Heart left ventricle (tissue), 13 donors: ENCODE measurements at regions not wholly inside any gene's neighbourhood (a gene's known extent, or its start where the extent isn't known, plus 50 kb on each side); places are given as distances from the start of the nearest gene placed in this dataset.

Experiments used
- POLR2A ChIP-seq, 2 donors: fragments of 450-650 bp; IDR thresholded peaks; one replicate each; pipeline ENCODE4 v1.6.1; 2017; ENCODE audit warnings: antibody characterized with exemption in 2 of 2, mild to moderate bottlenecking in 2 of 2, moderate library complexity in 2 of 2
- TF ChIP-seq, protein P1 (sequence below), 12 donors: fragments of 200-600 bp; sonication (generic) in 4 of 12; IDR thresholded peaks; one replicate each; pipeline versions ENCODE4 v1.5.0 to v1.8.0; 2018 to 2022; ENCODE audit warnings: antibody characterized with exemption in 12 of 12, mild to moderate bottlenecking in 5 of 12
- donor health status: ischemic (EF 13 %, LVEDD 7.1; RV severe dilation, severe dysfunction).
- donor health status: DM: no; HTN: yes; CAD: no.
- donor health status: DM: no; HTN: no; CAD: no.
- donor health status: ischemic (EF 25% LVEDD 6.9; RV normal size, moderate dysfunction).
- donor health status: ischemic (EF 25% LVEDD 5.7; RV mildly dilated, moderate dysfunction).
- donor health status: ischemic (EF 35%, LVEDD 5.7; RV mildly dilated, moderate dysfunction).
- donor health status: nonischemic (EF 11% LVEDD 7.7; RV severe dilation, severe dysfunction).
- donor health status: DM: yes; HTN: yes; CAD: no.
- donor health status: PGD.
- donor health status: ischemic (EF 29% LVEDD 5.4; RV normal size, mild dysfunction).
- donor health status: nonischemic (EF 23%, LVEDD 6.1; RV moderate dilation, normal function).

DNA sequence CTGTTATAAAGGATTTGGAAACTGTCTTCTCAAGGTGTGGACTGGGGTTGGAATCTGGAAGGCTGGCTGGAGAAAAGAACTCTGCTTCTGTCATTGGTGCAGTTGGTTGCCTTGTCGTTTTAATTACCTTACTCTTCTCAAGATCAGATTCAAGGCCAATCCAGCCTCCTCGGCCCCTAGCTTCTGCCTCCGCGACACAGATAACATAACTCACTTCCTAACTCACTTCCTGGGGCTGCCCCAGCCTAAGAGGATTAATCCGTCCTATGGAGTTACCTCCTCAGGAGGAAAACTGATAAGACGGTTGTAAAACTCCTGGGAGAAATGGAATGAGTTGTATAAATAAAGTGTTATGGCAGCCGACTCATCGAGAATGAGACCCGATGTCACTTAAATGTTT lies 389.1 kb upstream of the WWC1 start:
- TF ChIP-seq, protein P1, sequence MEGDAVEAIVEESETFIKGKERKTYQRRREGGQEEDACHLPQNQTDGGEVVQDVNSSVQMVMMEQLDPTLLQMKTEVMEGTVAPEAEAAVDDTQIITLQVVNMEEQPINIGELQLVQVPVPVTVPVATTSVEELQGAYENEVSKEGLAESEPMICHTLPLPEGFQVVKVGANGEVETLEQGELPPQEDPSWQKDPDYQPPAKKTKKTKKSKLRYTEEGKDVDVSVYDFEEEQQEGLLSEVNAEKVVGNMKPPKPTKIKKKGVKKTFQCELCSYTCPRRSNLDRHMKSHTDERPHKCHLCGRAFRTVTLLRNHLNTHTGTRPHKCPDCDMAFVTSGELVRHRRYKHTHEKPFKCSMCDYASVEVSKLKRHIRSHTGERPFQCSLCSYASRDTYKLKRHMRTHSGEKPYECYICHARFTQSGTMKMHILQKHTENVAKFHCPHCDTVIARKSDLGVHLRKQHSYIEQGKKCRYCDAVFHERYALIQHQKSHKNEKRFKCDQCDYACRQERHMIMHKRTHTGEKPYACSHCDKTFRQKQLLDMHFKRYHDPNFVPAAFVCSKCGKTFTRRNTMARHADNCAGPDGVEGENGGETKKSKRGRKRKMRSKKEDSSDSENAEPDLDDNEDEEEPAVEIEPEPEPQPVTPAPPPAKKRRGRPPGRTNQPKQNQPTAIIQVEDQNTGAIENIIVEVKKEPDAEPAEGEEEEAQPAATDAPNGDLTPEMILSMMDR (IDR thresholded peaks at IDR 0.05), result no peak
- TF ChIP-seq POLR2A (IDR thresholded peaks at IDR 0.05), result no peak
